K562 (cell line): ENCODE measurements at regions not wholly inside any gene's neighbourhood (a gene's known extent, or its start where the extent isn't known, plus 50 kb on each side); places are given as distances from the start of the nearest gene placed in this dataset.

Experiments used
- ARID2 ChIP-seq: fragments of 450-650 bp; IDR thresholded peaks from 2 replicates; pipeline ENCODE4 v1.6.1; 2017; ENCODE audit warnings: antibody characterized with exemption, mild to moderate bottlenecking
- ESRRA ChIP-seq: fragments of 450-650 bp; IDR thresholded peaks from 2 replicates; pipeline ENCODE4 v1.6.1; 2014; ENCODE audit warnings: low read depth, mild to moderate bottlenecking, moderate library complexity, borderline replicate concordance
- KDM1A ChIP-seq, 2 experiments: fragments of 450-650 bp; IDR thresholded peaks; 2 replicates each; pipeline ENCODE4 v1.6.1; 2016; ENCODE audit warnings: mild to moderate bottlenecking in 2 of 2
- NFE2L1 ChIP-seq: fragments of 450-650 bp; IDR thresholded peaks from 2 replicates; pipeline ENCODE4 v1.6.1; 2016; ENCODE audit warnings: missing genetic modification characterization, low read depth, mild to moderate bottlenecking, missing compliant biosample characterization, moderate library complexity, borderline replicate concordance
- SMAD3 ChIP-seq: fragments of 450-650 bp; formaldehyde crosslinking; conservative IDR thresholded peaks from 2 replicates; pipeline ENCODE4 v1.4.0; 2020; ENCODE audit warnings: mild to moderate bottlenecking
- SP1 ChIP-seq: sonication (generic); formaldehyde crosslinking; IDR thresholded peaks from 2 replicates; pipeline ENCODE4 v1.8.1; 2022; ENCODE audit warnings: mild to moderate bottlenecking, missing genetic modification reagents
- ZNF280B ChIP-seq: fragments of 250-450 bp; sonication (Bioruptor Pico); IDR thresholded peaks from 2 replicates; pipeline ENCODE4 v1.5.1; 2021; ENCODE audit warnings: mild to moderate bottlenecking
- TF ChIP-seq, protein P1 (sequence below), 3 experiments: IDR thresholded peaks in 2 of 3; conservative IDR thresholded peaks in 1 of 3; 2 replicates each; pipeline ENCODE4 v1.5.1; 2011 to 2012; ENCODE audit warnings: low read length in 3 of 3, mild to moderate bottlenecking in 3 of 3, control low read depth in 2 of 3, improper control_type of control experiment in 1 of 3, inconsistent platforms in 1 of 3, low read depth in 1 of 3, mixed read lengths in 1 of 3, moderate library complexity in 1 of 3; ENCODE audit not compliant: insufficient read depth in 2 of 3
- TF ChIP-seq, protein P2 (sequence below): fragments of 250-450 bp; sonication (Bioruptor Pico); IDR thresholded peaks from 2 replicates; pipeline ENCODE4 v1.8.0; 2022; ENCODE audit warnings: inconsistent platforms

- TF ChIP-seq, protein P1, sequence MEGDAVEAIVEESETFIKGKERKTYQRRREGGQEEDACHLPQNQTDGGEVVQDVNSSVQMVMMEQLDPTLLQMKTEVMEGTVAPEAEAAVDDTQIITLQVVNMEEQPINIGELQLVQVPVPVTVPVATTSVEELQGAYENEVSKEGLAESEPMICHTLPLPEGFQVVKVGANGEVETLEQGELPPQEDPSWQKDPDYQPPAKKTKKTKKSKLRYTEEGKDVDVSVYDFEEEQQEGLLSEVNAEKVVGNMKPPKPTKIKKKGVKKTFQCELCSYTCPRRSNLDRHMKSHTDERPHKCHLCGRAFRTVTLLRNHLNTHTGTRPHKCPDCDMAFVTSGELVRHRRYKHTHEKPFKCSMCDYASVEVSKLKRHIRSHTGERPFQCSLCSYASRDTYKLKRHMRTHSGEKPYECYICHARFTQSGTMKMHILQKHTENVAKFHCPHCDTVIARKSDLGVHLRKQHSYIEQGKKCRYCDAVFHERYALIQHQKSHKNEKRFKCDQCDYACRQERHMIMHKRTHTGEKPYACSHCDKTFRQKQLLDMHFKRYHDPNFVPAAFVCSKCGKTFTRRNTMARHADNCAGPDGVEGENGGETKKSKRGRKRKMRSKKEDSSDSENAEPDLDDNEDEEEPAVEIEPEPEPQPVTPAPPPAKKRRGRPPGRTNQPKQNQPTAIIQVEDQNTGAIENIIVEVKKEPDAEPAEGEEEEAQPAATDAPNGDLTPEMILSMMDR (IDR thresholded peaks at IDR 0.05 in 2 of 3, conservative IDR thresholded peaks at IDR 0.05 in 1 of 3; ENCODE audit: insufficient read depth in 2 of 3, low read depth in 1 of 3, low read length in 3 of 3) = no peak
- no peak for TF ChIP-seq ZNF280B
- no peak for TF ChIP-seq ESRRA
- TF ChIP-seq NFE2L1 (tag) = no peak
- no peak for TF ChIP-seq SMAD3 (CRISPR knock-in tag)
- no peak for TF ChIP-seq SP1
- no peak for TF ChIP-seq ARID2
- no peak for TF ChIP-seq KDM1A (IDR thresholded peaks at IDR 0.05)
- TF ChIP-seq, protein P2, sequence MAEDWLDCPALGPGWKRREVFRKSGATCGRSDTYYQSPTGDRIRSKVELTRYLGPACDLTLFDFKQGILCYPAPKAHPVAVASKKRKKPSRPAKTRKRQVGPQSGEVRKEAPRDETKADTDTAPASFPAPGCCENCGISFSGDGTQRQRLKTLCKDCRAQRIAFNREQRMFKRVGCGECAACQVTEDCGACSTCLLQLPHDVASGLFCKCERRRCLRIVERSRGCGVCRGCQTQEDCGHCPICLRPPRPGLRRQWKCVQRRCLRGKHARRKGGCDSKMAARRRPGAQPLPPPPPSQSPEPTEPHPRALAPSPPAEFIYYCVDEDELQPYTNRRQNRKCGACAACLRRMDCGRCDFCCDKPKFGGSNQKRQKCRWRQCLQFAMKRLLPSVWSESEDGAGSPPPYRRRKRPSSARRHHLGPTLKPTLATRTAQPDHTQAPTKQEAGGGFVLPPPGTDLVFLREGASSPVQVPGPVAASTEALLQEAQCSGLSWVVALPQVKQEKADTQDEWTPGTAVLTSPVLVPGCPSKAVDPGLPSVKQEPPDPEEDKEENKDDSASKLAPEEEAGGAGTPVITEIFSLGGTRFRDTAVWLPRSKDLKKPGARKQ (CRISPR knock-in tag) = no peak
Measured at GRCh38 chr15:95581595-95581994, 748.9 kb upstream of the NR2F2 start.
